Heart right ventricle (tissue), 16 donors: ENCODE measurements at regions not wholly inside any gene's neighbourhood (a gene's known extent, or its start where the extent isn't known, plus 50 kb on each side); places are given as distances from the start of the nearest gene placed in this dataset.

ENCODE experiments used
- ATAC-seq, 8 donors: fragments of 200-7000 bp; cut with Tn5 transposase; one replicate each; pipeline ENCODE4 v1.9.1; 2020; ENCODE audit warnings: mild to moderate bottlenecking in 8 of 8, moderate library complexity in 8 of 8, moderate number of reproducible peaks in 1 of 8
- DNase-seq, 2 donors: peaks; one replicate each; pipeline ENCODE4 v3.0.0-alpha.2; 2020
- H3K27ac ChIP-seq, 10 donors: fragments of 200-600 bp; sonication (generic) in 2 of 10; one replicate each; pipeline versions ENCODE4 v1.5.0 to v1.8.0; 2020 to 2022; ENCODE audit warnings: mild to moderate bottlenecking in 3 of 10
- H3K27me3 ChIP-seq, 7 donors: fragments of 200-600 bp; one replicate each; pipeline ENCODE4 v1.8.0; 2021 to 2022; ENCODE audit warnings: mild to moderate bottlenecking in 2 of 7
- H3K36me3 ChIP-seq, 9 donors: fragments of 200-600 bp; sonication (generic) in 1 of 9; one replicate each; pipeline versions ENCODE4 v1.5.0 to v1.8.0; 2020 to 2022; ENCODE audit warnings: mild to moderate bottlenecking in 2 of 9
- H3K4me1 ChIP-seq, 9 donors: fragments of 200-600 bp; sonication (generic) in 1 of 9; one replicate each; pipeline versions ENCODE4 v1.5.0 to v1.8.0; 2020 to 2022; ENCODE audit warnings: mild to moderate bottlenecking in 4 of 9
- H3K4me3 ChIP-seq, 10 donors: fragments of 200-600 bp; sonication (generic) in 2 of 10; one replicate each; pipeline versions ENCODE4 v1.5.0 to v1.8.0; 2020 to 2022; ENCODE audit warnings: mild to moderate bottlenecking in 7 of 10, moderate library complexity in 2 of 10
- H3K9me3 ChIP-seq, 11 donors: fragments of 200-600 bp in 10 of 11; sonication (generic) in 2 of 11; one replicate each; pipeline versions ENCODE4 v1.5.0 to v1.8.0; 2013 to 2022; ENCODE audit warnings: mild to moderate bottlenecking in 2 of 11, control low read depth in 1 of 11, moderate library complexity in 1 of 11
- WGBS, 2 donors: extraction: QIAGEN DNeasy Blood & Tissue Kit; methylation state at CpG; one replicate each; pipeline ENCODE4 v1.1.7; 2013; ENCODE audit warnings: inconsistent platforms in 1 of 2; 5-methylcytosine and 5-hydroxymethylcytosine counted together
- intact Hi-C, 10 donors: fragments of 100-400 bp; cut with DNase I; formaldehyde crosslinking; loops; one replicate each; pipeline versions ENCODE4 v1.11.1 to v1.14.2; 2022
- TF ChIP-seq, protein P1 (sequence below), 9 donors: fragments of 200-600 bp; sonication (generic) in 2 of 9; IDR thresholded peaks; one replicate each; pipeline versions ENCODE4 v1.5.0 to v1.8.0; 2021 to 2022; ENCODE audit warnings: antibody characterized with exemption in 9 of 9, mild to moderate bottlenecking in 5 of 9, moderate library complexity in 1 of 9
- donor health status: Arrhythmogenic right ventricular cardiomyopathy.
- donor health status: ischemic (EF 13 %, LVEDD 7.1; RV severe dilation, severe dysfunction).
- donor health status: healthy with polysubstance abuse.
- donor health status: DM: no; HTN: yes; CAD: no.
- donor health status: DM: no; HTN: no; CAD: no.
- donor health status: ischemic (EF 25% LVEDD 6.9; RV normal size, moderate dysfunction).
- donor health status: ischemic (EF 25% LVEDD 5.7; RV mildly dilated, moderate dysfunction).
- donor health status: healthy.
- donor health status: DM: yes; HTN: yes; CAD: no.
- donor health status: Ischemic cardiomyopathy.
- donor health status: ischemic (EF 35%, LVEDD 5.7; RV mildly dilated, moderate dysfunction).
- donor health status: nonischemic (EF 11% LVEDD 7.7; RV severe dilation, severe dysfunction).
- donor health status: DM: yes; HTN: yes; CAD: no.
- donor health status: PGD.
- donor health status: ischemic (EF 29% LVEDD 5.4; RV normal size, mild dysfunction).
- donor health status: nonischemic (EF 23%, LVEDD 6.1; RV moderate dilation, normal function).

DNA sequence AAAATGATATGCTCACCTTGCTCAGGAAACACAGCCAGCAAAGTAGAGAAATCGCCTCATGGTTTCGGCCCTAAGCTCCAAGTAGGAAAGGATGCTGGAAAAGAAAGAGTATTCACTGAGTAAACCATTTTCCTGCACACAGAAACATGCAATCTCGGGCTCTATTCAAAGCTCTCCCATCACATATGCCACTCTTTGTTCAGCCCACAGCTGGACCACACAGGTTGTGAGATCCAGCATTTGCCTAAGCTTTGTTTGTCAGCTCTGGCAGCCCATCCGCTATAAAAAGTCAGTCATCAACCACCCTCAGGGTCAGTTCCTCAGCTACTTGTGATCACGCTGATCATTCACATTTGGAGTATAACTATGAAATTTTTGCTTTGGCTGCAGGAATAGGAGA lies 96.5 kb upstream of the SMARCA2 start:
- H3K4me3 ChIP-seq: no peak overlapping the region

DNA sequence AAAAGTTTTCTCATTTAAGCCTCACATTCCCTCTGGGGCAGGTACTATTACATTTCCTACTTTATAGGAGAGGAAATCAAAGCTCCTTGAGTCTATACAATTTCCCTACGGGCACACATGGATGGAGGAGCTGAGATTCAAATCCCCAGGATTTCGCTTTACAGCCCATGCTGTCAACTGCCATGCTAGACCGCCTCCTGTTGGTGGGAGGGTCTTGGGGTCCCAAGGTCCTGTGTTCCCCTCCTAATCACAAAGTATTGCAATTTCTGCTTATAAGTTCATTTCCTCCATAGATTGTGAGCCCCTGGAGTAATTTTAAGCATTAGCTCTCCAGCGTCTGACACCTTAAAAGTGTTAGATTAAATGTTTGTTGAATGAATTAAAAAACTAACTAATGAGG lies 95.9 kb upstream of the SMARCA2 start:
- TF ChIP-seq, protein P1, sequence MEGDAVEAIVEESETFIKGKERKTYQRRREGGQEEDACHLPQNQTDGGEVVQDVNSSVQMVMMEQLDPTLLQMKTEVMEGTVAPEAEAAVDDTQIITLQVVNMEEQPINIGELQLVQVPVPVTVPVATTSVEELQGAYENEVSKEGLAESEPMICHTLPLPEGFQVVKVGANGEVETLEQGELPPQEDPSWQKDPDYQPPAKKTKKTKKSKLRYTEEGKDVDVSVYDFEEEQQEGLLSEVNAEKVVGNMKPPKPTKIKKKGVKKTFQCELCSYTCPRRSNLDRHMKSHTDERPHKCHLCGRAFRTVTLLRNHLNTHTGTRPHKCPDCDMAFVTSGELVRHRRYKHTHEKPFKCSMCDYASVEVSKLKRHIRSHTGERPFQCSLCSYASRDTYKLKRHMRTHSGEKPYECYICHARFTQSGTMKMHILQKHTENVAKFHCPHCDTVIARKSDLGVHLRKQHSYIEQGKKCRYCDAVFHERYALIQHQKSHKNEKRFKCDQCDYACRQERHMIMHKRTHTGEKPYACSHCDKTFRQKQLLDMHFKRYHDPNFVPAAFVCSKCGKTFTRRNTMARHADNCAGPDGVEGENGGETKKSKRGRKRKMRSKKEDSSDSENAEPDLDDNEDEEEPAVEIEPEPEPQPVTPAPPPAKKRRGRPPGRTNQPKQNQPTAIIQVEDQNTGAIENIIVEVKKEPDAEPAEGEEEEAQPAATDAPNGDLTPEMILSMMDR (IDR thresholded peaks at IDR 0.05): no peak
- ATAC-seq: no peak
- peaks cover 0 to 42% (median 20%) of the 10 kb centered on the region in 7 donors for H3K27me3 ChIP-seq

More for the DNA sequence above, 96.5 kb upstream of the SMARCA2 start:
- Histone ChIP-seq H3K36me3 (no peaks in the 10 kb centered on the region), H3K9me3 (no peaks in the 10 kb centered on the region), H3K27ac (no peak overlapping the region), H3K27me3 (peaks cover 0 to 42% (median 20%) of the 10 kb centered on the region in 7 donors), H3K4me1 (no peaks in the 10 kb centered on the region)
- TF ChIP-seq, protein P1 (IDR thresholded peaks at IDR 0.05): no peak
- DNase-seq: no peak
- no peak for ATAC-seq
- intact Hi-C loops: no loop called here
- WGBS, 2 donors: 82 to 85% methylated on average over 5 of the region's 5 CpGs

DNA sequence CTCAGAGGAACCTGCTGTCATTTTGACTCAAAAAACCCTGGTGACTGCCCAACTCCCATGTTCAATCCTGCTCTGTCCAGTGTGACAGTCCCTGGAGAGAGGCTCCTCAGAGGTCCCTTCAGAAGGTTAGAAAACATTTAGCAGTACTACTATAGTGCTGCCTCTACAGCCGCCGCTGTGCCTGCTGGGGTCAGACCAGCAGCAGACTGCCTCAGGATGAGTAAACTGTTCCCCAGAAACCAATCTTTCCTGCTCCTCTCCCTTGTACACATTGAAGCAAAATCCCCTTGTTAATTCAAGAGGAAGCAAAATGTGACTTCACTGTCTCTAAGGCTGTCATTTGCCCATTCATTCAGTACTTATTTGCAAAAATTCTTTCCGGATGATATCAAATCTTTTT lies 94.8 kb upstream of the SMARCA2 start:
- WGBS, 2 donors: 65 to 67% methylated on average over 3 of the region's 3 CpGs
- TF ChIP-seq, protein P1 (IDR thresholded peaks at IDR 0.05): no peak
- ATAC-seq: no peak
- H3K9me3 ChIP-seq: no peaks in the 10 kb centered on the region
- no peaks in the 10 kb centered on the region for H3K36me3 ChIP-seq
- no peak overlapping the region for H3K27ac ChIP-seq
- no peak for DNase-seq
- no peaks in the 10 kb centered on the region for H3K4me1 ChIP-seq
- peaks cover 0 to 42% (median 18%) of the 10 kb centered on the region in 7 donors for H3K27me3 ChIP-seq
- no peak overlapping the region for H3K4me3 ChIP-seq
- intact Hi-C loops: no loop called here

More for the DNA sequence above, 95.9 kb upstream of the SMARCA2 start:
- Histone ChIP-seq H3K27ac (no peak overlapping the region), H3K36me3 (no peaks in the 10 kb centered on the region), H3K4me3 (no peak overlapping the region), H3K9me3 (no peaks in the 10 kb centered on the region), H3K4me1 (no peaks in the 10 kb centered on the region)
- intact Hi-C loops: no loop called here
- WGBS, 2 donors: 87 to 89% methylated on average over 4 of the region's 4 CpGs
- no peak for DNase-seq

DNA sequence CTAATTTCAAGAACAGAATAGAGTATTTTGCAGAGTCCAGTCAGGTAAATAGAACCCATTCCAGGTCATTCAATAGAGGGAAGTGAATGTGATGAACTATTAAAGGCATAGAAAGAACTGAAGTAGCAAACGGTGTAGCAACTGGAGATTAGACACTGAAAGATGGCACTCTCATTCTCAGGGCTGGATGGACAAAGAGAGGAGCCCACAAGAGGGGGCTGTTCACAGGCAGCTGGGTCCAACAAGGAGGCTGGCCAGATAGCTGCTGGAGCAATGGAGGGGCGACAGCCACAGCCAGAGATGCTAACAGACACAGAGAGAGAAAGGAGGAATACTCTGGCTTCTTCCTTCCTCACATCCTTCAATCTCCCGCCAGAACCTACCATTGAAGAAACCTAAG lies 93.1 kb upstream of the SMARCA2 start:
- ATAC-seq (no peak), DNase-seq (no peak)
- Histone ChIP-seq H3K4me3 (no peak overlapping the region), H3K9me3 (no peaks in the 10 kb centered on the region), H3K27ac (no peak overlapping the region), H3K4me1 (no peaks in the 10 kb centered on the region), H3K36me3 (no peaks in the 10 kb centered on the region), H3K27me3 (peaks cover 0 to 38% (median 9%) of the 10 kb centered on the region in 7 donors)
- TF ChIP-seq, protein P1 (IDR thresholded peaks at IDR 0.05): no peak
- intact Hi-C loops: no loop called here
- WGBS, 2 donors: 84 to 87% methylated on average over 3 of the region's 3 CpGs
